ENCODE measurements at regions not wholly inside any gene's neighbourhood (a gene's known extent, or its start where the extent isn't known, plus 50 kb on each side); places are given as distances from the start of the nearest gene placed in this dataset.
"Not testable (repeated sequence)": the region's sequence is repeated elsewhere in the genome, so short reads cannot be mapped to it uniquely, and the experiment has no call there.

- not testable (repeated sequence) for TF ChIP-seq HDGF (IDR thresholded peaks at IDR 0.05); JUNB (IDR thresholded peaks at IDR 0.05); POLR2AphosphoS5 (IDR thresholded peaks at IDR 0.05; ENCODE audit: low read length); JUND (IDR thresholded peaks at IDR 0.05; ENCODE audit: low read depth, low read length); ZBTB33 (IDR thresholded peaks at IDR 0.05); SP1 (IDR thresholded peaks at IDR 0.05; ENCODE audit: low read depth, low read length); CTCF (IDR thresholded peaks at IDR 0.05 in 2 of 3, conservative IDR thresholded peaks at IDR 0.05 in 1 of 3; ENCODE audit: control insufficient read depth in 2 of 3, extremely low read depth in 1 of 3, insufficient read depth in 1 of 3, low read depth in 3 of 3, low read length in 3 of 3); RELA (IDR thresholded peaks at IDR 0.05; ENCODE audit: borderline replicate concordance, partially characterized antibody); CEBPB (IDR thresholded peaks at IDR 0.05; ENCODE audit: borderline replicate concordance in 1 of 2, low read depth in 2 of 2, low read length in 2 of 2); BCL3 (IDR thresholded peaks at IDR 0.05; ENCODE audit: borderline replicate concordance, insufficient read depth, low read depth, low read length, poor library complexity, severe bottlenecking); EZH2 (IDR thresholded peaks at IDR 0.05; ENCODE audit: borderline replicate concordance, control insufficient read depth, low read depth, low read length)
Measured at GRCh38 chr2:34142531-34143008, 543.5 kb upstream of the FAM98A start.

All from GM12878 (cell line).